CD4-positive, alpha-beta memory T cell (primary cell): ENCODE measurements at regions not wholly inside any gene's neighbourhood (a gene's known extent, or its start where the extent isn't known, plus 50 kb on each side); places are given as distances from the start of the nearest gene placed in this dataset.

Experiments used
- CTCF ChIA-PET: fragments of 350-600 bp; sonication (Branson Sonifier 250); formaldehyde crosslinking; loops from one replicate; lab custom pipeline; 2021; ENCODE audit warnings: inconsistent platforms; ENCODE audit not compliant: partially characterized antibody; lab: Charles Lee
- POLR2A ChIA-PET: fragments of 350-600 bp; sonication (Branson Sonifier 250); formaldehyde crosslinking; loops from one replicate; lab custom pipeline; 2021; ENCODE audit not compliant: partially characterized antibody; lab: Charles Lee
- DNase-seq, 5 donors: peaks; one replicate each; pipeline versions ENCODE4 v3.0.0 to v3.0.0-alpha.2; 2020 to 2022; ENCODE audit warnings: mixed read lengths in 1 of 5
- H3K27ac ChIP-seq: one replicate; pipeline ENCODE4 v1.7.0; 2013; ENCODE audit warnings: low read depth, low read length
- H3K27me3 ChIP-seq: 2 replicates; pipeline ENCODE4 v1.7.0; 2013; ENCODE audit warnings: mild to moderate bottlenecking, low read length, moderate library complexity; ENCODE audit not compliant: insufficient read depth
- H3K36me3 ChIP-seq: 2 replicates; pipeline ENCODE4 v1.7.0; 2013; ENCODE audit warnings: mild to moderate bottlenecking, low read length, moderate library complexity; ENCODE audit not compliant: insufficient read depth
- H3K4me1 ChIP-seq: 2 replicates; pipeline ENCODE4 v1.7.0; 2013; ENCODE audit warnings: mild to moderate bottlenecking, low read length, moderate library complexity; ENCODE audit not compliant: insufficient read depth
- H3K4me3 ChIP-seq, 2 donors: one replicate each; pipeline ENCODE4 v1.7.0; 2013; ENCODE audit warnings: low read length in 2 of 2, mild to moderate bottlenecking in 1 of 2
- H3K9me3 ChIP-seq, 2 donors: one replicate each; pipeline ENCODE4 v1.7.0; 2013; ENCODE audit warnings: low read length in 2 of 2, control low read depth in 1 of 2; ENCODE audit not compliant: control insufficient read depth in 1 of 2
- H3K27ac Mint-ChIP-seq, 7 donors: one replicate each; pipeline ENCODE4 v1.8.0; 2020 to 2021; ENCODE audit warnings: mixed read lengths in 7 of 7, mild to moderate bottlenecking in 6 of 7, inconsistent platforms in 3 of 7, moderate library complexity in 3 of 7
- H3K27me3 Mint-ChIP-seq, 2 donors: one replicate each; pipeline ENCODE4 v1.8.0; 2020 to 2021; ENCODE audit warnings: mixed read lengths in 2 of 2
- H3K36me3 Mint-ChIP-seq, 2 donors: one replicate each; pipeline ENCODE4 v1.8.0; 2020 to 2021; ENCODE audit warnings: mixed read lengths in 2 of 2, inconsistent platforms in 1 of 2, mild to moderate bottlenecking in 1 of 2
- H3K4me1 Mint-ChIP-seq, 4 donors: one replicate each; pipeline ENCODE4 v1.8.0; 2020 to 2021; ENCODE audit warnings: mixed read lengths in 4 of 4, mild to moderate bottlenecking in 1 of 4
- H3K4me3 Mint-ChIP-seq, 8 donors: one replicate each; pipeline ENCODE4 v1.8.0; 2020 to 2021; ENCODE audit warnings: mixed read lengths in 8 of 8, mild to moderate bottlenecking in 7 of 8, moderate library complexity in 6 of 8, inconsistent platforms in 3 of 8
- H3K9me3 Mint-ChIP-seq, 8 donors: one replicate each; pipeline ENCODE4 v1.8.0; 2020 to 2021; ENCODE audit warnings: mixed read lengths in 8 of 8, mild to moderate bottlenecking in 5 of 8, inconsistent platforms in 3 of 8, moderate library complexity in 1 of 8
- intact Hi-C: fragments of 100-400 bp; cut with micrococcal nuclease; formaldehyde crosslinking; loops from one replicate; pipeline ENCODE4 v1.15.1; 2023

DNA sequence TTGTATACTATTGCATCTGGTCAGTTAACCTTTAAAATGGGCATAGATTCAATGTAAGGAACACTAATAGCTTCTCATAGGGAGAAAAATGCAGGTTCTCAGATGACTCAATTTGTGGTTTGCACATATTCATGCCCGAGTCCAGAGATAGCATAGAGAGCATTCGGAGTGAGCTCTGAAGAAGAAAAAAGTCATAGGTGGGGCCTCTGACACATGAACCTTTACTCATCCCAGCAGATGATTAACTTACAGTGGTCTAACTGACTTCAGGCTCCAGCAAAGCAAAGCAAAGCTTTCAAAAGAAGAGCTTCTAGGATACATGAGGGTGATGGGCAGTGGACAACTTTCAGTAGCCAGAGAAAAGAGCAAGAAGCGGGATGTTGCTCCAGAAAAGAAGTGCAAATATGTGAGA is 55.3 kb upstream of the BTN3A2 start:
- Mint-ChIP-seq H3K36me3 (peaks cover 0 to 28% of the 10 kb centered on the region in 2 donors), H3K27ac (peak overlapping the region in 4 of 7 donors; percentile 35 to 99 (median 61)), H3K27me3 (peaks cover 0 to 10% of the 10 kb centered on the region in 2 donors), H3K4me3 (peak overlapping the region in 2 of 8 donors; percentile 33 to 59), H3K9me3 (peaks cover 0 to 30% (median 1%) of the 10 kb centered on the region in 8 donors), H3K4me1 (peaks cover 36 to 70% (median 49%) of the 10 kb centered on the region in 4 donors)
- Histone ChIP-seq H3K36me3 (no peaks in the 10 kb centered on the region), H3K27me3 (no peaks in the 10 kb centered on the region), H3K27ac (no peak overlapping the region), H3K4me3 (no peak overlapping the region), H3K9me3 (no peaks in the 10 kb centered on the region), H3K4me1 (peaks cover 33% of the 10 kb centered on the region)
- CTCF ChIA-PET: interaction anchor here (1.4 to 3.6 kb wide), 4 partner anchors 12 to 286 kb away, joined by 4 to 12 read pairs (median 6); no protein-coding TSS in a partner anchor
- DNase-seq: no peak
- POLR2A ChIA-PET: interaction anchor here (0.7 to 3.5 kb wide), 15 partner anchors 13 to 267 kb away, joined by 3 to 18 read pairs (median 4); partner anchors contain the start of gene HMGN4
- intact Hi-C loops: loop anchor here (10.0 kb wide), 1 partner anchor 1165 kb away; the partner anchor contains the start of gene ZNF184

DNA sequence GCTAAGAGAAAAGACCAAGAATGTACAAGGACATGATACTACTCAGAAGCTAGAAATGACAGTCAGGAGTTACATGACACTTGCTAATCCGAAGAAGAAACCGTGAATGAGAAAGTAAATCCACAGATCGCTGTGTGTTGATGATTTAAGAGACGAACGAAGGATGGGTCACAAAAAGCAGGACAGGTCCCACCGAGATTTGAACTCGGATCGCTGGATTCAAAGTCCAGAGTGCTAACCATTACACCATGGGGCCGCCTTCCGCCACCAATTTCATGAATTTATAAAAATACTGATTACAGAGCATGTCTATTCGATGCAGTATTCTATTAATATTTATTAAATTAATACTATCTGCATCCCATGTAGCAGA is 54.0 kb upstream of the BTN3A2 start:
- H3K4me3 Mint-ChIP-seq: peak overlapping the region in 6 of 8 donors; percentile 13 to 94 (median 57)
- H3K4me1 Mint-ChIP-seq: peaks cover 32 to 58% (median 42%) of the 10 kb centered on the region in 4 donors

DNA sequence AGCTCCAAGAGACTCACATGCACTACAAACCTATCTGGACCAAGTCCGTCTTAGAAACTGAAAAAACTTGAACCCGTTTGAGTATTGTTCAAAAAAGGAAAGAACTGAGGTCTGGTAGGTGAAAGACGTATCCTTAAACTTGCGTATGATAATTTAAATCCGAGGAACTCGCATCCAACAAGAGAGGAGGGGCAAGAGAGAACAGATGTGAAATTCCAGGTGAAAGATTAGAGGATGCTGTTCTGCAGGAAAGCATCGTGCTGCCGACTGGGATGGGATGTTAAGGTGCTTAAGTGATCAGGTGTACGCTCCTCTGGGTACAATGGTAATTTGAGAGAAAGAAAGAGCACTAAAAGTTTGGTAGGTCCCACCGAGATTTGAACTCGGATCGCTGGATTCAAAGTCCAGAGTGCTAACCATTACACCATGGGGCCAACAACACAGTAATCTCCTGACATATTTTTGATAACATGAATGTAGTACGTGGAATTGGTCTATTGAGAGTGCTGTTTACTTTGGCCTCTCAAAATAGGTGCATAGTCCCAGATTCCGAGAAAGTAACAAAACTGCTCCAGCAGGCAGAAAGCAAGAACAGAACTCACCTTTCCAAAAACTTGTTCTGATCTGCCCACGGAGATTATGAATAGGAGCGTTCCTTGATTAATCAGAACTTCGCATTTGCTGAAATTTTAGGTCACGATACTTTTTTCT is 53.5 kb upstream of the BTN3A2 start:
- no peaks in the 10 kb centered on the region for H3K27me3 ChIP-seq
- Mint-ChIP-seq H3K36me3 (peaks cover 0 to 23% of the 10 kb centered on the region in 2 donors), H3K4me1 (peaks cover 32 to 58% (median 42%) of the 10 kb centered on the region in 4 donors), H3K27ac (peak overlapping the region; percentile 75 to 99 (median 94)), H3K4me3 (peak overlapping the region; percentile 81 to 95 (median 92)), H3K27me3 (peaks cover 0 to 8% of the 10 kb centered on the region in 2 donors), H3K9me3 (peaks cover 0 to 20% (median 1%) of the 10 kb centered on the region in 8 donors)
- H3K9me3 ChIP-seq: no peaks in the 10 kb centered on the region
- peaks cover 33% of the 10 kb centered on the region for H3K4me1 ChIP-seq
- H3K4me3 ChIP-seq: peak overlapping the region in 1 of 2 donors; percentile 73
- CTCF ChIA-PET: interaction anchor here (3.6 kb wide), 1 partner anchor 11 kb away, joined by 12 read pairs; no protein-coding TSS in a partner anchor
- no peak overlapping the region for H3K27ac ChIP-seq
- peak; percentile 70 to 74 (median 71) for DNase-seq
- no peaks in the 10 kb centered on the region for H3K36me3 ChIP-seq
- intact Hi-C loops: loop anchor here (1.0 to 10.0 kb wide), 3 partner anchors 25 to 1163 kb away; partner anchors contain the start of gene ZNF184
- POLR2A ChIA-PET: interaction anchor here (0.6 to 3.7 kb wide), 16 partner anchors 11 to 1582 kb away, joined by 3 to 18 read pairs (median 4); partner anchors contain the start of gene HMGN4

More for the DNA sequence above, 54.0 kb upstream of the BTN3A2 start:
- H3K9me3 ChIP-seq: no peaks in the 10 kb centered on the region
- ChIA-PET POLR2A (interaction anchor here (0.6 to 3.7 kb wide), 11 partner anchors 12 to 243 kb away, joined by 3 to 18 read pairs (median 3); partner anchors contain the start of gene HMGN4), CTCF (interaction anchor here (1.6 to 3.6 kb wide), 2 partner anchors 11 to 30 kb away, joined by 4 to 12 read pairs; no protein-coding TSS in a partner anchor)
- H3K27ac ChIP-seq: no peak overlapping the region
- peak overlapping the region; percentile 11 to 99 (median 70) for H3K27ac Mint-ChIP-seq
- intact Hi-C loops: loop anchor here (1.0 to 10.0 kb wide), 2 partner anchors 25 to 1164 kb away; partner anchors contain the start of gene ZNF184
- no peaks in the 10 kb centered on the region for H3K27me3 ChIP-seq
- peaks cover 0 to 8% of the 10 kb centered on the region in 2 donors for H3K27me3 Mint-ChIP-seq
- no peak overlapping the region for H3K4me3 ChIP-seq
- peaks cover 33% of the 10 kb centered on the region for H3K4me1 ChIP-seq
- H3K9me3 Mint-ChIP-seq: peaks cover 0 to 20% (median 1%) of the 10 kb centered on the region in 8 donors
- H3K36me3 ChIP-seq: no peaks in the 10 kb centered on the region
- peaks cover 0 to 23% of the 10 kb centered on the region in 2 donors for H3K36me3 Mint-ChIP-seq
- peak in 4 of 5 donors; percentile 38 to 63 (median 48) for DNase-seq

DNA sequence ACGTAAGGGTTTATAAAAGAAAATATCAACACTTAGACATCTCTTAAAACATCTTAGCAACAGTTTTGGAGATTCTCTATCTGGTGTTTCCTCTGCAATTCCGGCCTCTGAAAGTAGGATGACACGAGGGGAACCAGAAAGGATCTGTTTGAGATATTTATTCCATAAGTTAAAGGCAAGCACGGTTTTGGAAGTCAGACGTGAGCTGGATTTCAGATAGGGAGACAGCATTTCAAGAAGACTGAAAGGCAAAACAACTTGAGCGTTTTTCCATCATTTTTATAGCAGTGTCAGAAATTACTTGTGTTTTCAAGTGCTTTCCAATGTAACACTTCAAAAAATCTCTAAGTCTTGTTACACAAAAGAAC is 52.9 kb upstream of the BTN3A2 start:
- no peaks in the 10 kb centered on the region for H3K27me3 ChIP-seq
- no peaks in the 10 kb centered on the region for H3K9me3 ChIP-seq
- H3K27me3 Mint-ChIP-seq: peaks cover 0 to 8% of the 10 kb centered on the region in 2 donors
- H3K4me1 ChIP-seq: peaks cover 33% of the 10 kb centered on the region
- H3K36me3 ChIP-seq: no peaks in the 10 kb centered on the region
- peaks cover 32 to 58% (median 42%) of the 10 kb centered on the region in 4 donors for H3K4me1 Mint-ChIP-seq
- H3K9me3 Mint-ChIP-seq: peaks cover 0 to 20% (median 1%) of the 10 kb centered on the region in 8 donors
- peak overlapping the region in 1 of 2 donors; percentile 73 for H3K4me3 ChIP-seq
- peak overlapping the region; percentile 75 to 99 (median 95) for H3K27ac Mint-ChIP-seq
- H3K27ac ChIP-seq: no peak overlapping the region
- DNase-seq: peak in 1 of 5 donors; percentile 32
- CTCF ChIA-PET: interaction anchor here (1.9 to 3.6 kb wide), 2 partner anchors 10 to 16 kb away, joined by 6 to 12 read pairs; no protein-coding TSS in a partner anchor
- POLR2A ChIA-PET: interaction anchor here (0.6 to 3.7 kb wide), 18 partner anchors 13 to 1581 kb away, joined by 3 to 18 read pairs (median 4); a partner anchor contains a TSS
- intact Hi-C loops: loop anchor here (2.0 to 10.0 kb wide), 2 partner anchors 61 to 1163 kb away; partner anchors contain the start of gene ZNF184
- H3K36me3 Mint-ChIP-seq: peaks cover 0 to 23% of the 10 kb centered on the region in 2 donors
- peak overlapping the region; percentile 81 to 95 (median 92) for H3K4me3 Mint-ChIP-seq

DNA sequence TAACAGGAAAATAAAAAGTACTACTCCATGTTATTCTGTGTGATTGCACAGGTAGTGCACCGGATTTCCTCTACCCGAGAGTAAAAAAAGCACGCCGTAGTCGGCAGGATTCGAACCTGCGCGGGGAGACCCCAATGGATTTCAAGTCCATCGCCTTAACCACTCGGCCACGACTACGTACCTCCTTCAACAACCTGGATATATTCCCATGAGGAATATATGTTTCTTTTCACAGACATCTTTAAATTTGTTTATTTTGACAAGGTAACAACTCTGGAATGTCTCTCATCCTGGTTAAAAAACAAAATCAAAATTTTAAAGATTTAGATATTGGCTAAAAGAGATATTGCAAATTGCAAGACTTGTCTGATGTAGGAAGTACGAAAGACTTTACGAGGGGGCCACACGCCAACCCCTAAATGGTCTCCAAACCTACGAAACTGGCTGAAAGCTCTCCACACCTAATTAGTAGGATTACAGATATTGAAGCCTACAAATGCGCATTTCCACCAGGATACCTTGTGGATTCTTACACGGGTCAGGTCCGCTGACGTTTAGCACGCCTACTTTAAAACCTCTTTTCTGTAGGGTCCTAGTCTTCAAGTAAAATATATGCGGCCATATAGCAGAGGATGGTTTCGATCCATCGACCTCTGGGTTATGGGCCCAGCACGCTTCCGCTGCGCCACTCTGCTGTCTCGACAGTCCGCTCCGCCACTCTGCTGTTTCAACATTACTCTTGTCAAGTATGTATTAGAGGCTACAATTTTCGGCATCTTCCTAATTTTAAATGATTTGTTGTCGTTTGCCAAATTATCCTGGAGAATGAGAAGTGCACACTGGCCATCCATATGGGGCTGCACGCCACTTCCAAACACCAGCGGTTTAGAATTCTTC is 52.2 kb upstream of the BTN3A2 start:
- peaks cover 29 to 54% (median 39%) of the 10 kb centered on the region in 4 donors for H3K4me1 Mint-ChIP-seq
- POLR2A ChIA-PET: interaction anchor here (0.6 to 3.7 kb wide), 27 partner anchors 10 to 1580 kb away, joined by 3 to 18 read pairs (median 4); a partner anchor contains a TSS
- H3K4me3 ChIP-seq: peak overlapping the region; percentile 31 to 73
- no peaks in the 10 kb centered on the region for H3K9me3 ChIP-seq
- intact Hi-C loops: loop anchor here (1.0 to 10.0 kb wide), 7 partner anchors 7 to 1162 kb away; partner anchors contain the start of gene ZNF184
- no peaks in the 10 kb centered on the region for H3K27me3 ChIP-seq
- H3K27me3 Mint-ChIP-seq: peaks cover 0 to 8% of the 10 kb centered on the region in 2 donors
- peak overlapping the region; percentile 81 to 95 (median 92) for H3K4me3 Mint-ChIP-seq
- H3K9me3 Mint-ChIP-seq: peaks cover 0 to 20% (median 1%) of the 10 kb centered on the region in 8 donors
- peak overlapping the region; percentile 92 to 99 (median 96) for H3K27ac Mint-ChIP-seq
- peak; percentile 84 to 88 (median 85) for DNase-seq
- CTCF ChIA-PET: interaction anchor here (1.9 to 3.6 kb wide), 2 partner anchors 9 to 16 kb away, joined by 6 to 12 read pairs; no protein-coding TSS in a partner anchor
- H3K27ac ChIP-seq: peak overlapping the region; percentile 56
- H3K36me3 ChIP-seq: no peaks in the 10 kb centered on the region
- H3K36me3 Mint-ChIP-seq: peaks cover 0 to 23% of the 10 kb centered on the region in 2 donors
- peaks cover 29% of the 10 kb centered on the region for H3K4me1 ChIP-seq
